ENCODE measurements at regions not wholly inside any gene's neighbourhood (a gene's known extent, or its start where the extent isn't known, plus 50 kb on each side); places are given as distances from the start of the nearest gene placed in this dataset.

DNA sequence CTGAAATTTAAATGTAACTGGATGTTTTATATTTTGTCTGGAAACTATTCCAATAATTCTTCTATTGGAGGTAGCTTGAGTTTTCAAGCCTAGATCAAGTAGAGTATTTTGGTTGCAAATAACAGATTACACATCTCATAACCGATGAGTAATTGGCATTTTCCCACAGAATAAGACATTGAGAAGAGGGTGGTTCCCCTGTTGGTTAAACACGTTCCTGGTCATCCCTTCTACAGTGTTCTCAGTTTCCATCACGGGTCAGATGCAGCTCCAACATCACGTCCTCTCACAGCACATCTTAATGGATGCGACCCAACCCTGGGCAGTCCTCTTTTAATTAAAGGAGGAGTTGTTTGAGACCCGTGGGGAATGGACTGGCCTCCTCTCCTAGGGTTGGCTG lies 149.0 kb upstream of the ZNF516 start (continued):
- no peak for TF ChIP-seq ZBTB7A (tag by site-specific recombination; IDR thresholded peaks at IDR 0.05; ENCODE audit: low read depth)

DNA sequence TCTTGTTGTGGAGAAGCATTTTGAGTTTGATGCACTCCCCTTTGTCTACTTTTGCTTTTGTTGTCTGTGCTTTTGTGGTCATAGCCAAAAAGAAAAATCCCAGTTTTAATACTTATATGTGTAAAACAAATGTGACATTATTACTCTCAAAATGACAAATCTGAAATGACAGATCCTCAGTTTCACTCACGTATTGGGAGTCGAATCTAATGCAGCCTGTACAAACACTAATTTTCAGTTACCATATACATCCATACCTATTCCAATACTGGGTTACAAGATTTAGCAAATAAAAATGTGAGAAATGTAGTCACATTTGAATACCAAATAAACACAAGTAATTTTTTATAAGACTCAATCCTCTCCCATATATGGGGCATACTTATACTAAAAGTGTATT lies 148.2 kb upstream of the ZNF516 start:
- POLR2A ChIA-PET = no interaction called here

DNA sequence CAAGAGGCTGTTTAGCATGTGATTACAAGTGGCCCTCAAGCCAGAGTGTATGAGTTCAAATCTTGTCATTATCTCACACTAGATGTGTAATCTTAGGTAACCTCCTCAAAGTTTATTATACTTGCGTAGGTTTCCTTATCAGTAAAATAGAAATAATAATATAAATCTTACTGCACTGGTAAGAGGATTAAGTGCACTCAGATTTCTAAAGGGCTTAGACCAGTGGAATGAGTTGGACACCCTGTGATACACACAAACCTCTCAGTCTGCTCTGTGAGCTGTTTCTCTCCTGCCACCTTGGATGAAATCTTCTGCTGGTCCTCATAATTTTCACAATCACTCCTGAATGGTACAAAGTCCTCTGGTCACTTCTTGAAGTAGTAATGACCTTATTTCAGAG lies 145.4 kb upstream of the ZNF516 start:
- Histone ChIP-seq H3K27ac (ENCODE audit: extremely low read depth, low read depth, low read length) (no peak overlapping the region), H3K36me3 (ENCODE audit: control insufficient read depth in 2 of 2, insufficient read depth in 1 of 2, low read length in 2 of 2) (no peaks in the 10 kb centered on the region), H3K4me3 (ENCODE audit: low read depth, low read length) (no peak overlapping the region), H3K9me3 (ENCODE audit: control insufficient read depth, insufficient read depth, low read depth, low read length) (no peaks in the 10 kb centered on the region), H3K4me1 (ENCODE audit: control insufficient read depth, insufficient read depth, low read length) (no peaks in the 10 kb centered on the region)
- ChIA-PET CTCF (interaction anchor here (0.7 kb wide), 1 partner anchor 241 kb away, joined by 3 read pairs; no protein-coding TSS in a partner anchor), POLR2A (interaction anchor here (0.6 kb wide), 1 partner anchor 120 kb away, joined by 6 read pairs; no protein-coding TSS in a partner anchor)
- no peak for TF ChIP-seq ZNF239 (tag by site-specific recombination; IDR thresholded peaks at IDR 0.05)

More for the DNA sequence above, 148.2 kb upstream of the ZNF516 start:
- H3K4me3 ChIP-seq (ENCODE audit: low read depth, low read length) = no peak overlapping the region
- no peaks in the 10 kb centered on the region for H3K4me1 ChIP-seq (ENCODE audit: control insufficient read depth, insufficient read depth, low read length)
- TF ChIP-seq SCRT2 (tag by site-specific recombination; IDR thresholded peaks at IDR 0.05) (no peak), BCL11A (tag by site-specific recombination; IDR thresholded peaks at IDR 0.05; ENCODE audit: low read depth) (no peak), ZNF211 (tag by site-specific recombination; IDR thresholded peaks at IDR 0.05; ENCODE audit: low read depth) (no peak), KLF16 (tag by site-specific recombination; IDR thresholded peaks at IDR 0.05) (no peak), HOXD13 (CRISPR knock-in tag; IDR thresholded peaks at IDR 0.05; ENCODE audit: borderline replicate concordance) (no peak), ZNF548 (tag by site-specific recombination; IDR thresholded peaks at IDR 0.05) (no peak)
- H3K9me3 ChIP-seq (ENCODE audit: control insufficient read depth, insufficient read depth, low read depth, low read length) = no peaks in the 10 kb centered on the region
- no peak overlapping the region for H3K27ac ChIP-seq (ENCODE audit: extremely low read depth, low read depth, low read length)
- no peaks in the 10 kb centered on the region for H3K36me3 ChIP-seq (ENCODE audit: control insufficient read depth in 2 of 2, insufficient read depth in 1 of 2, low read length in 2 of 2)
- CTCF ChIA-PET = interaction anchor here (0.6 kb wide), 2 partner anchors 12 to 244 kb away, joined by 3 to 4 read pairs; no protein-coding TSS in a partner anchor

DNA sequence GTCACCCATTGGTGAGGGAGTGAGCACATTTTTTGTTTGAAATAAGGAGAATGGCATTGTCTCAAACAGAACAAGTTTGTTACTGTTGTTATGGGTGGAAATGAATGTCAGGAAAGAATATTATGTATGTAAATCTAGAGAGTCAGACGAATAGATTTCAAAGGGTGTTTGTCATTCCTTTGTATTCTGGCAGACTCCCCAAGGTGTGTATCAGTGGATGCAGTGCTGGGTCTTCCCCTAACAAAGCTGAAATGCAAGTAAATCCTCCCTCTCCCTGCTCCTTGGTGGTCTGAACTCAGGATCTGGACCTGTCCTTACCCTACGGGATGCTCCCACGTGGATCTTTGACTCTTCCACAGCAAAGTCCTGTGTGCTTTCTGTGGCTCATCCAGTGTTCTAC lies 139.5 kb upstream of the ZNF516 start:
- CTCF ChIA-PET = interaction anchor here (0.7 kb wide), 1 partner anchor 13 kb away, joined by 3 read pairs; no protein-coding TSS in a partner anchor
- Histone ChIP-seq H3K36me3 (ENCODE audit: control insufficient read depth in 2 of 2, insufficient read depth in 1 of 2, low read length in 2 of 2) (no peaks in the 10 kb centered on the region), H3K4me3 (ENCODE audit: low read depth, low read length) (no peak overlapping the region), H3K4me1 (ENCODE audit: control insufficient read depth, insufficient read depth, low read length) (no peaks in the 10 kb centered on the region), H3K9me3 (ENCODE audit: control insufficient read depth, insufficient read depth, low read depth, low read length) (no peaks in the 10 kb centered on the region), H3K27ac (ENCODE audit: extremely low read depth, low read depth, low read length) (no peak overlapping the region)
- POLR2A ChIA-PET = no interaction called here
- TF ChIP-seq ZSCAN23 (tag by site-specific recombination; IDR thresholded peaks at IDR 0.05) (no peak), ZNF473 (tag by site-specific recombination; IDR thresholded peaks at IDR 0.05) (no peak), ZNF776 (tag by site-specific recombination; IDR thresholded peaks at IDR 0.05; ENCODE audit: borderline replicate concordance) (no peak), ZNF133 (tag by site-specific recombination; IDR thresholded peaks at IDR 0.05) (no peak), ZNF791 (tag by site-specific recombination; IDR thresholded peaks at IDR 0.05) (no peak), KLF8 (tag by site-specific recombination; IDR thresholded peaks at IDR 0.05) (no peak), KLF7 (tag by site-specific recombination; IDR thresholded peaks at IDR 0.05; ENCODE audit: borderline replicate concordance) (no peak), ZNF311 (tag by site-specific recombination; IDR thresholded peaks at IDR 0.05; ENCODE audit: borderline replicate concordance) (no peak), YY2 (tag by site-specific recombination; IDR thresholded peaks at IDR 0.05) (no peak), ZNF184 (tag by site-specific recombination; IDR thresholded peaks at IDR 0.05) (no peak), ZNF433 (tag by site-specific recombination; IDR thresholded peaks at IDR 0.05; ENCODE audit: low read depth) (no peak), ZNF221 (tag by site-specific recombination; IDR thresholded peaks at IDR 0.05; ENCODE audit: borderline replicate concordance) (no peak)
- TF ChIP-seq, protein P1, sequence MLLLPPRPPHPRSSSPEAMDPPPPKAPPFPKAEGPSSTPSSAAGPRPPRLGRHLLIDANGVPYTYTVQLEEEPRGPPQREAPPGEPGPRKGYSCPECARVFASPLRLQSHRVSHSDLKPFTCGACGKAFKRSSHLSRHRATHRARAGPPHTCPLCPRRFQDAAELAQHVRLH (tag by site-specific recombination; IDR thresholded peaks at IDR 0.05) = no peak
- TF ChIP-seq, protein P2, sequence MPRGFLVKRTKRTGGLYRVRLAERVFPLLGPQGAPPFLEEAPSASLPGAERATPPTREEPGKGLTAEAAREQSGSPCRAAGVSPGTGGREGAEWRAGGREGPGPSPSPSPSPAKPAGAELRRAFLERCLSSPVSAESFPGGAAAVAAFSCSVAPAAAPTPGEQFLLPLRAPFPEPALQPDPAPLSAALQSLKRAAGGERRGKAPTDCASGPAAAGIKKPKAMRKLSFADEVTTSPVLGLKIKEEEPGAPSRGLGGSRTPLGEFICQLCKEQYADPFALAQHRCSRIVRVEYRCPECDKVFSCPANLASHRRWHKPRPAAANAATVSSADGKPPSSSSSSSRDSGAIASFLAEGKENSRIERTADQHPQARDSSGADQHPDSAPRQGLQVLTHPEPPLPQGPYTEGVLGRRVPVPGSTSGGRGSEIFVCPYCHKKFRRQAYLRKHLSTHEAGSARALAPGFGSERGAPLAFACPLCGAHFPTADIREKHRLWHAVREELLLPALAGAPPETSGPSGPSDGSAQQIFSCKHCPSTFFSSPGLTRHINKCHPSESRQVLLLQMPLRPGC (tag by site-specific recombination; IDR thresholded peaks at IDR 0.05) = no peak

All from HEK293 (cell line).